C4-2B (cell line): ENCODE measurements at regions not wholly inside any gene's neighbourhood (a gene's known extent, or its start where the extent isn't known, plus 50 kb on each side); places are given as distances from the start of the nearest gene placed in this dataset.

Source experiments
- H3K27ac ChIP-seq: fragments of 450-650 bp; 2 replicates; pipeline ENCODE4 v1.5.1; 2017
- CTCF ChIP-seq: fragments of 450-650 bp; conservative IDR thresholded peaks from 2 replicates; pipeline ENCODE4 v1.5.1; 2017; ENCODE audit warnings: mild to moderate bottlenecking
- ZFX ChIP-seq: fragments of 450-650 bp; IDR thresholded peaks from 2 replicates; pipeline ENCODE4 v1.6.1; 2017

- H3K27ac ChIP-seq, result no peak overlapping the region
- TF ChIP-seq CTCF (no peak), ZFX (no peak)
These were observed 137.2 kb downstream of the SPP2 start for GRCh38 chr2:234187646-234188174.

GRCh38 chr2:234181121-234181520 lies 130.6 kb downstream of the SPP2 start:
- H3K27ac ChIP-seq, result no peak overlapping the region

GRCh38 chr2:234179031-234179363 lies 128.5 kb downstream of the SPP2 start:
- H3K27ac ChIP-seq, result no peak overlapping the region
- TF ChIP-seq ZFX (no peak), CTCF (no peak)

More at GRCh38 chr2:234181121-234181520, 130.6 kb downstream of the SPP2 start:
- TF ChIP-seq ZFX (no peak), CTCF (no peak)

GRCh38 chr2:234178330-234179030 lies 128.0 kb downstream of the SPP2 start:
- no peak for TF ChIP-seq ZFX
- no peak for TF ChIP-seq CTCF
- H3K27ac ChIP-seq, result no peak overlapping the region

GRCh38 chr2:234175649-234176048 lies 125.1 kb downstream of the SPP2 start:
- no peak overlapping the region for H3K27ac ChIP-seq
- TF ChIP-seq ZFX (no peak), CTCF (no peak)

GRCh38 chr2:234174742-234175141 lies 124.2 kb downstream of the SPP2 start:
- H3K27ac ChIP-seq, result no peak overlapping the region
- TF ChIP-seq CTCF (no peak), ZFX (no peak)

GRCh38 chr2:234172532-234172931 lies 122.0 kb downstream of the SPP2 start:
- TF ChIP-seq CTCF (no peak), ZFX (no peak)
- H3K27ac ChIP-seq, result no peak overlapping the region
